ENCODE measurements at regions not wholly inside any gene's neighbourhood (a gene's known extent, or its start where the extent isn't known, plus 50 kb on each side); places are given as distances from the start of the nearest gene placed in this dataset.
"Not testable (repeated sequence)": the region's sequence is repeated elsewhere in the genome, so short reads cannot be mapped to it uniquely, and the experiment has no call there.

GRCh38 chr13:46468570-46469463 is 81.8 kb upstream of the RUBCNL start:
- peak; percentile 93 for ATAC-seq
- peak; percentile 88 for TF ChIP-seq ISL1 (CRISPR knock-in tag; IDR thresholded peaks at IDR 0.05)
- no peak for TF ChIP-seq BACH2 (CRISPR knock-in tag; IDR thresholded peaks at IDR 0.05; ENCODE audit: borderline replicate concordance)
- 0 out of 2 replicates have a peak, but pooled peaks have one; percentile 25 for TF ChIP-seq CREB5 (CRISPR knock-in tag; IDR thresholded peaks at IDR 0.05; ENCODE audit: low read depth)

- not testable (repeated sequence) for ATAC-seq
Measured at GRCh38 chr13:46467694-46468093, 80.6 kb upstream of the RUBCNL start.

GRCh38 chr13:46466074-46466473 is 79.0 kb upstream of the RUBCNL start:
- ATAC-seq = not testable (repeated sequence)

GRCh38 chr13:46463719-46464118 is 76.7 kb upstream of the RUBCNL start:
- no peak for ATAC-seq
- TF ChIP-seq POU6F1 (CRISPR knock-in tag; IDR thresholded peaks at IDR 0.05; ENCODE audit: borderline replicate concordance, low read depth) = no peak
- no peak for TF ChIP-seq RARB (CRISPR knock-in tag; IDR thresholded peaks at IDR 0.05)
- TF ChIP-seq CREB5 (CRISPR knock-in tag; IDR thresholded peaks at IDR 0.05; ENCODE audit: low read depth) = no peak

GRCh38 chr13:46460223-46460622 is 73.2 kb upstream of the RUBCNL start:
- ATAC-seq = not testable (repeated sequence)

GRCh38 chr13:46457255-46457654 is 70.2 kb upstream of the RUBCNL start:
- ATAC-seq = not testable (repeated sequence)

- peak; percentile 99 for ATAC-seq
Measured at GRCh38 chr13:46455924-46456323, 68.9 kb upstream of the RUBCNL start.

- ATAC-seq = not testable (repeated sequence)
Measured at GRCh38 chr13:46451145-46451544, 64.1 kb upstream of the RUBCNL start.

- not testable (repeated sequence) for ATAC-seq
Measured at GRCh38 chr13:46449949-46450348, 62.9 kb upstream of the RUBCNL start.

GRCh38 chr13:46448148-46448547 is 61.1 kb upstream of the RUBCNL start:
- not testable (repeated sequence) for ATAC-seq

GRCh38 chr13:46437808-46438404 is 50.9 kb upstream of the RUBCNL start:
- not testable (repeated sequence) for ATAC-seq
